ENCODE measurements at regions not wholly inside any gene's neighbourhood (a gene's known extent, or its start where the extent isn't known, plus 50 kb on each side); places are given as distances from the start of the nearest gene placed in this dataset.
"Not testable (repeated sequence)": the region's sequence is repeated elsewhere in the genome, so short reads cannot be mapped to it uniquely, and the experiment has no call there.

DNA sequence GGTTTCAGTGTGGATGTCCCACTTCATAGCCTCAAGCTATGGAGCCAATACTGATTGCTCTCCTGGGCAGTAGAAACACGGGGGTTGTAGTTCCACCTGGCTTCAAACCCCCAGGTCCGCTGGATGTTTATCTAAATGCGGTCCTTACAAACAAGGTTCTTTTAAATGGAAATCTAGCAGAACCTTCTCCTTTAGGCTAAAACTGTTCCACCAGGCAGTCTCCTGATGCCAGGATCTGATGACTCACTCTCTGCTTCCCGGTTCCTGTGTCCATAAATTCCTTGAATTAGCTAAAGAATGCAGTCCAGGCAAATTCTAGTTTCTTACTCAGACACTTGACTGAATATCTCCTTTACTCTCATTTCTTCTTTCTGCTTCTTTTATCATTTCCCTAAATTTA, 108.4 kb upstream of the FAM3C start:
- Mint-ChIP-seq H3K36me3 (peaks cover 44 to 58% of the 10 kb centered on the region in 2 donors), H3K27ac (no peak overlapping the region), H3K9me3 (peaks cover 26 to 38% of the 10 kb centered on the region in 2 donors)
- DNase-seq (ENCODE audit: low spot score in 2 of 2) (no peak), ATAC-seq (no peak)

DNA sequence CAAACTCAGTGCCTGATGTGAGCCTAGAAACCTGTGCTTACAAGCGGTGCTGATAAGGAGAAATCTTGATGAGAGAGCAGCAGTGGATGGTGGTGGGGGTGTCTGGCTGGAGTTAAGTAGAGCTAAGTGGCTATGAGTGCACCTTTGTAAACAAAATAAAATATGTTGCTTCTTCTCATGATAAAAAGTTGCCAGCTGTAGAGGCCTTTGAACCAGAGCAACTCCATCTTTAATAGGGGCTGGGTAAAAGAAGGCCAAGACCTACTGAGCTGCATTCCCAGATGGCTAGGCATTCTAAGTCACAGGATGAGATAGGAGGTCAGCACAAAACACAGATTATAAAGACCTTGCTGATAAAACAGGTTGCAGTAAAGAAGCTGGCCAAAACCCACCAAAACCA, 107.6 kb upstream of the FAM3C start:
- H3K36me3 Mint-ChIP-seq = peaks cover 39 to 56% of the 10 kb centered on the region in 2 donors
- no peak overlapping the region for H3K27ac Mint-ChIP-seq
- H3K9me3 Mint-ChIP-seq = peaks cover 26 to 34% of the 10 kb centered on the region in 2 donors
- ATAC-seq (no peak), DNase-seq (ENCODE audit: low spot score in 2 of 2) (no peak)

- Mint-ChIP-seq H3K9me3 (peaks cover 26 to 32% of the 10 kb centered on the region in 2 donors), H3K27ac (no peak overlapping the region)
- ATAC-seq = no peak
Measured at GRCh38 chr7:121503039-121503438, 106.9 kb upstream of the FAM3C start.

GRCh38 chr7:121501566-121501965, 105.5 kb upstream of the FAM3C start:
- H3K27ac Mint-ChIP-seq = no peak overlapping the region

More at GRCh38 chr7:121503039-121503438, 106.9 kb upstream of the FAM3C start:
- peaks cover 39 to 56% of the 10 kb centered on the region in 2 donors for H3K36me3 Mint-ChIP-seq
- no peak for DNase-seq (ENCODE audit: low spot score in 2 of 2)

DNA sequence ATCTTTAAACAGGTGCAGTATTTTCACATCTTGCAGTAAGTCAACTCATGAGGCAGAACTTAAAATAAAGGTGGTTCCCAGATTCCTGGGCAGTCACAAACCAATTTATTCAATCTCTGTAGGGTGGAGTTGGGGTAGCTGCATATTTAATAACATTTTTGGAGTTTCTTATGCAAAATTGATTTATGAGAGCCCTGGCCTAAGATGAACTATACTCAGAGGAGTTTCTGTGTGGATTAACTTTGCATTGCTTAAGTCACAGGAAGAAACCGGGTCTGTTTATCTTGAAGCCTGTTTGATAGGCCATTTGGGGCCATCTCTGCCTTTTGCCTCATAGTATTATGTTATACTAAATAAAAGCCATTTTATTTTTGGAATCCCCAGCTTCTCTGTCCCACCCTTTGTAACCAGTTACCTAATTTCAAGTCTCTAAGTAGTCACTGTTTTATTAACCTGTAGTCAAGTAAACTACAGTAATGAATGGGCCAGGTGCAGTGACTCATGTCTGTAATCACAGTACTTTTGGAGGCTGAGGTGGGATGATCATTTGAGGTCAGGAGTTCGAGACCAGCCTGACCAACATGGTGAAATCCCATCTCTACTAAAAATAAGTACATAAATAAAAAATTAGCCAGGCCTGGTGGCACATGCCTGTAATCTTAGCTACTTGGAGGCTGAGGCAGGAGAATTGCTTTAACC, 104.4 kb upstream of the FAM3C start:
- H3K36me3 Mint-ChIP-seq = peaks cover 21 to 33% of the 10 kb centered on the region in 2 donors
- DNase-seq (ENCODE audit: low spot score in 2 of 2) = no peak
- H3K27ac Mint-ChIP-seq = peak overlapping the region in 1 of 2 donors; percentile 66
- H3K9me3 Mint-ChIP-seq = peaks cover 9 to 24% of the 10 kb centered on the region in 2 donors
- ATAC-seq = peak in 1 of 2 donors; percentile 45

More at GRCh38 chr7:121501566-121501965, 105.5 kb upstream of the FAM3C start:
- H3K36me3 Mint-ChIP-seq = peaks cover 31 to 44% of the 10 kb centered on the region in 2 donors
- DNase-seq (ENCODE audit: low spot score in 2 of 2) (no peak), ATAC-seq (no peak)
- peaks cover 18 to 32% of the 10 kb centered on the region in 2 donors for H3K9me3 Mint-ChIP-seq

- peak overlapping the region; percentile 66 to 76 for H3K27ac Mint-ChIP-seq
- DNase-seq (ENCODE audit: low spot score in 2 of 2) = peak in 1 of 2 donors; percentile 24
- peaks cover 12 to 24% of the 10 kb centered on the region in 2 donors for H3K36me3 Mint-ChIP-seq
- H3K9me3 Mint-ChIP-seq = peaks cover 2 to 15% of the 10 kb centered on the region in 2 donors
- peak; percentile 84 to 93 for ATAC-seq
Measured at GRCh38 chr7:121499624-121500023, 103.5 kb upstream of the FAM3C start.

- Mint-ChIP-seq H3K27ac (no peak overlapping the region), H3K9me3 (peaks cover 0 to 7% of the 10 kb centered on the region in 2 donors), H3K36me3 (peaks cover 4 to 16% of the 10 kb centered on the region in 2 donors)
- DNase-seq (ENCODE audit: low spot score in 2 of 2) = no peak
- ATAC-seq = no peak
Measured at GRCh38 chr7:121498816-121499215, 102.7 kb upstream of the FAM3C start.

- not testable (repeated sequence) for H3K27ac Mint-ChIP-seq; H3K36me3 Mint-ChIP-seq; H3K9me3 Mint-ChIP-seq; DNase-seq (ENCODE audit: low spot score in 2 of 2); ATAC-seq
Measured at GRCh38 chr7:121497545-121497944, 101.4 kb upstream of the FAM3C start.

GRCh38 chr7:121494516-121494915, 98.4 kb upstream of the FAM3C start:
- no peaks in the 10 kb centered on the region for H3K9me3 Mint-ChIP-seq
- H3K36me3 Mint-ChIP-seq = no peaks in the 10 kb centered on the region
- ATAC-seq = no peak
- H3K27ac Mint-ChIP-seq = no peak overlapping the region
- no peak for DNase-seq (ENCODE audit: low spot score in 2 of 2)

DNA sequence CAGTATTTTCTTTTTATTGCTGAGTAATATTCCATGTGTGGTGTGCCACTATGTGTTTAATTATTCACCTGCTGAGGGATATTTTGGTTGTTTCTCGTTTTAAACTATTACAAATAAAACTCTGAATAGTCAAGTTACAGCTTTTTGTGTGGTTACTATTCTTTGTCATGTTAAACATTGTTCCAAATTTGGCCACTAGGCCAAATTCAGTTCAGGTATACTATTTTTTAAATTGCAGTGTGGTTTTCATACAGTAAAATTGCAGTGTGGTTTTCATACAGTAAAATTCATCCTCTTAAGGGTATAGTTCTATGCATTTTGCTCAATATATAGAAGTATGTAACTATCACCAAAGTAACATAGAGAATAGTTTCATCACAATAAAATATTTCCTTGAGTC, 97.4 kb upstream of the FAM3C start:
- DNase-seq (ENCODE audit: low spot score in 2 of 2) = no peak
- no peak overlapping the region for H3K27ac Mint-ChIP-seq
- no peaks in the 10 kb centered on the region for H3K36me3 Mint-ChIP-seq
- no peak for ATAC-seq
- no peaks in the 10 kb centered on the region for H3K9me3 Mint-ChIP-seq

DNA sequence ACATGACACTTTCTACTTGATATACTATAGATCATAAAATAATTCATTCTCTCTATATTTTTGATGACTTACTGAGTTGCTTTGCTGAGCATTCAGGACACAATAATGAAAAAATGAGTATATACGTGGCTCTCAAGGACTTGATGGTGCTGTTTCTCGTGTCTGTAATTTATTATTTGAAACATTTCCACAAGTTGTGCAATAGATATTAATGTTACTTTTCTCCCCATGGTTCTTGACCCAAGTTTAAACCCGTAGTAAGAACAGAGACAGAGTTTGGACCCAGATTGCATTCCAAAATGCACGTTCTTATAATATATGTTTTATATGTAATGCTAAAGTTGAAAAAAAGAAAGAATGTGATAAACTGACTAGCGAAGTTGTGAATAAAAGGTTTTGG, 94.2 kb upstream of the FAM3C start:
- Mint-ChIP-seq H3K36me3 (no peaks in the 10 kb centered on the region), H3K9me3 (no peaks in the 10 kb centered on the region)

DNA sequence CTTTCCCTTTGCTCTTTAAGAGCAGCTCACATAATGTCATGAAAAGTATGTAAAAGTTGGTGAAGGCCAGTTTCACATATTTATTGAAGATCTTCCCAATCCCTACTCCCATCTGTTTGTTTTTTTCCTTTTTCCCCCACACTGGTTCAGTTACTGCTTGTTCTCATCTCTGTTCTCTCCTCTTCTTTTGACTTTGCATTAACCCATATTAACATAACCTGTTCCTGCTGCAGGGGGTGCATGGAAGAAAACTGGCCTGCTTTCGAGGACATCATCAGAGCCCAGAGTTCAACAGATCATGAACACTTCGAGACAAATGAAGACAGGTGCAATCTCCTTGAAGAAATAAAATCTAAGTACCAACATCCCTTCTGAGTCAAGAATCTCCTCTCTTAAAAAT, 93.3 kb upstream of the FAM3C start:
- Mint-ChIP-seq H3K9me3 (no peaks in the 10 kb centered on the region), H3K36me3 (no peaks in the 10 kb centered on the region), H3K27ac (no peak overlapping the region)
- ATAC-seq (no peak), DNase-seq (ENCODE audit: low spot score in 2 of 2) (no peak)

More for the DNA sequence above, 94.2 kb upstream of the FAM3C start:
- no peak overlapping the region for H3K27ac Mint-ChIP-seq
- no peak for ATAC-seq
- DNase-seq (ENCODE audit: low spot score in 2 of 2) = no peak

DNA sequence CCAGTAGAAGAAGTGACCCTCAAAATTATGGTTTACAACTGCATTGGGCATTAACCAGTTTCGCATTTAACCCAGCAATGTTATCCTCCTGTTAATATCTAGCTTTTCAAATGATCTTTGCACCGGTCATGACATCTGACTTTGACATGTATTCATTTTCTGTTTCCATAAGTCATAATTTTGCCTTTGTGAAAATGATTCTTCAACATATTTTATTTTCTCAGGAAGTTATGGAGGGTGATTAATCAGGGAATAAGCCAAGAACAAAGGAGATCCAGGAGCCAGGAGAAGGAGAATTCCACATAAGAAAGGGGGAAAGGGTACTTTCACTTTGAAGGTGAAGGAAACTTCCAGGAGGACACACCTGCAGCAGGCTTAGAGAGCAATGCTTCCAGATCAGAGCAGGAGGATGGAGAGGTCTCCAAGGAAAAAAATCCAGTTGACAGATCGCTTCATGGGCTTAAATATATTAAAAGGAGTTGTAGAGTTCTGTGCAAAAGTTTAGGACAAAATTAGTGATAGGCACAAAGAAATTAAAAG, 92.1 kb upstream of the FAM3C start:
- no peaks in the 10 kb centered on the region for H3K9me3 Mint-ChIP-seq
- ATAC-seq (no peak), DNase-seq (ENCODE audit: low spot score in 2 of 2) (no peak)
- no peaks in the 10 kb centered on the region for H3K36me3 Mint-ChIP-seq
- H3K27ac Mint-ChIP-seq = no peak overlapping the region

- H3K9me3 Mint-ChIP-seq = no peaks in the 10 kb centered on the region
- DNase-seq (ENCODE audit: low spot score in 2 of 2) = no peak
- H3K36me3 Mint-ChIP-seq = no peaks in the 10 kb centered on the region
- no peak overlapping the region for H3K27ac Mint-ChIP-seq
- ATAC-seq = no peak
Measured at GRCh38 chr7:121486590-121486989, 90.5 kb upstream of the FAM3C start.

DNA sequence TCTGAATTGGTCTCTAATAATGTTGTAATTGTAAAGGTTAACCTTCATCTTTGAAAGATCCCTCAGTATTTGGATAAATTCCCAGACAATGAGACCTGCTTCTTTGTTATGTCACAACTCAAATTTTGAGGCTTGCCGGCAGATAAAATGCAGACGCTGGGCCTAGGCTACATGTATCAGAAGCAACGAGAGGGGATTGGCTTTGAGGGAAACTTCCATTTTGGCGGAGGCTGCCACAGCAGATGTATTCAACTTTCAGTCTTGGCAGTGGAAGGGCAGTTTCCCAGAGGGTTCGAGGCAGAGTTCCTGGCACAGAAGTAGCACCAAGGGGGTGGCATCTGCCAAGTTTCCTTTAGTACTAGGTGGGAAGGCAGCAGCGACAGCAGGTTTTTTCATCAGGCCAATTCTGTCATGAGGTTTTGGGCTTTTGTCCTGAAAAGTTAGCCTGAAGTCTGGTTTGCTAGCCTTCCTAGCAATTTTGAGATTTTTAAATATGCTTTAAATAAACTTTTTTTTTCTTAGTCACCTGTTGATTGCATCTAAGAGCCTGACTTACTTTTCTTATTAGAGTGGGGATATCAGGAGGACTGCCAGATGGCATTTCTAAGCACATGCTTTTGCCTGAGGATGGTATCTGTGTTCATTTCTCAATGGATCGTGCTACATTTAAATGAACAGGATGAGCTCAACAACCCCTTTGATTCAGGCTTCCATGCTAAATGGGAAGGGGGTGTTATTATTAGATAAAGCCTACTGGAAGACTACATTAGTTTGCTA, 89.5 kb upstream of the FAM3C start:
- no peak for ATAC-seq

GRCh38 chr7:121484089-121484763, 88.1 kb upstream of the FAM3C start:
- Mint-ChIP-seq H3K36me3 (no peaks in the 10 kb centered on the region), H3K9me3 (no peaks in the 10 kb centered on the region), H3K27ac (no peak overlapping the region)
- ATAC-seq = no peak
- no peak for DNase-seq (ENCODE audit: low spot score in 2 of 2)

More for the DNA sequence above, 89.5 kb upstream of the FAM3C start:
- no peaks in the 10 kb centered on the region for H3K9me3 Mint-ChIP-seq
- H3K27ac Mint-ChIP-seq = no peak overlapping the region
- DNase-seq (ENCODE audit: low spot score in 2 of 2) = no peak
- H3K36me3 Mint-ChIP-seq = no peaks in the 10 kb centered on the region

All from activated naive CD4-positive, alpha-beta T cell treated with anti-CD3 and anti-CD28 coated beads, Interleukin-2, amount 50 U/mL, for 72 hours (primary cell).